HG02973 (cell line): ENCODE measurements at regions not wholly inside any gene's neighbourhood (a gene's known extent, or its start where the extent isn't known, plus 50 kb on each side); places are given as distances from the start of the nearest gene placed in this dataset.

ENCODE experiments used
- ATAC-seq: cut with Tn5 transposase; IDR thresholded peaks from one replicate; pipeline ENCODE4 v1.9.1; 2021; ENCODE audit warnings: moderate library complexity; ENCODE audit not compliant: unreplicated experiment

DNA sequence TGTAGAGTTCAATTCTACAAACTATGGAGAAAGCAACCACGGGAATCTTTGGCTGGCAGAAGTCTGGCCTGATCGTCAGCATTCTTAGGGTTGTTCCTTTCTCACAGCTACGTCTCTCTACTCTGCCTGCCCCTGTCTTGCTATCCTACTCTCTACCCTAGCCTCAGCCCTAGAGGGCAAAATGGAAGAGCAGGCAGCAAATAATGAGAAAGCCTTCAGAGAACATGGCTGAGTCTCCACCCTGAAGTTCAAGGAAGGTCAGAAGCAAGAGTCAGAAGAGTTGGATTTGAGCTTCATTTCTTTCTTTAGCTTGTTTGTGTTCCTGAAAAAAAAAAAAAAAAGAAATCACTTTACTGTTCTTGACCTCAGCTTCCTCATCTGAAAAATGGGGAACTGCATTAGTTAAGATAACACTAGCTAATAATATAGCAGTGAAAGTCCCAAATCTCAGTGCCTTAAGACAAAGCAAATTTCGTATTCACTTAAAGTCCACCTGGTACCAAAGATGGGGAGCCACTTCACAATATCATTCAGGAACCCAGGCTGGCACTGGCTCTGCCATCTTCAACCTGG is 50.2 kb upstream of the CCND2 start:
- ATAC-seq = no peak

GRCh38 chr12:4221258-4221620 is 52.3 kb upstream of the CCND2 start:
- no peak for ATAC-seq

DNA sequence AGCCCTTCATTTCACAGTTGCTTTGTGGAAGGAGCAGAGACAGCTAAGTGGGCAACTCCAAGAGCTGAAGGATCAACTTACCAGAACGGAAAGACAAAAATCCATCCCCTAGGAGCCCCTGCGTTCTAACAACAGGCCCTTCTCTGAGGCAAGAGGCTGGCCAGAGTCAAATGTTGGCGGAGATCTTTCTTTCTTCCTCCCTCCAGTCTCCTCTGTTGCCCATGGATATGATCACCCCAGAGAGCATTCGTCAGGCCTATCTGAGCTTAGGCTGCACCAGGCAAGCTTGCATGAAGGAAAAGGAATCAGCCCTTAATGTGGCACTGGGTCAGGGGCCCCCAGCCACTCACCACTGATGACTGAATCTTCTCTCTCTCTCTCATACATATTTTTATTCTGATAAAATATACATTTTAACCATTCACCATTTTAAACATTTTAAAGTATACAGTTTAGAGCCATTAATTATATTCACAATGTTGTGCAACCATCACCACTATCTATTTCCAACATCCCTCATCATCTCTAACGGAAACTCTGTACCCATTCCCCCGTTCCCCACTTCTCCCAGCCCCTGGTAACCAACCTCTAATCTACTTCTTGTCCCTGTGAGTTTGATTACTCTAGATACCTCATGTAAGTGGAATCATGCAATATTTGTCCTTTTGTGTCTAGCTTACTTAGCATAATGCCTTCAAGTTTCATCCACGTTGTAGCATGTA is 52.9 kb upstream of the CCND2 start:
- ATAC-seq = no peak

- no peak for ATAC-seq
Observed at GRCh38 chr12:4217091-4217490, 56.5 kb upstream of the CCND2 start.

DNA sequence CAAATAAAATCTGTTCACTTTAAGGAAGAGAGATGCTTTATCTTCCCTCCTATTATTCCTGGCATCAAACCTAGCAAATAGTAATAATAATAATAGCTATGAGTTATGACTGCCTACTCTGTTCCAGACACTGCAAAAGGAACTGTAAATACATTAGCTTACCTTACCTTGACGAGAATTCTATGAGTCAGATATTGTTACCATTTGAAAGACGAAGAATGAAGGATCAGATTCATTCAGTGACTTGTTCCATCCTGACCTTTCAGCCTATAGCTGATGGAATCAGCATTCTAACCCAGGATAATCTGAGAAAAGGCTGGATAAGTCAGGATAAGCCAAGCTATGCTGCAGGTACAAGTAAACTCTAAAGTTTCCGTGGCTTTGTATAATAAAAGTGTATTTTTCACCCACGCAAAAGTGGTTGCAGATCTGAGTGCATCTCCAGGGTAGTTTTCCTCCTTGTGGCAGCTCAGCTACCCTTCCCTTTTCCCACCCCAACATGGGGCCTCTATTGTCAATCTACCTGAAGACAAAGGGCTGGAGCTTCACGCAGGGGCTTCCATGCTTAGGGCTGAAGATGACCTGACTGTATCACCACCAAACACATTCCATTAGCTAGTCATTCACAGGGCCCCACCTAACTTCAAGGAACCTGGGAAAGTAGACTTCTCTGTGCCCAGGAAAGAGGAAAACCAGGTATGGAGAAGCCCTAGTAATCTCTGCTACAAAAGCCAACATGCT is 57.2 kb upstream of the CCND2 start:
- peak; percentile 6 for ATAC-seq

GRCh38 chr12:4215229-4216186 is 58.1 kb upstream of the CCND2 start:
- peak; percentile 57 for ATAC-seq

DNA sequence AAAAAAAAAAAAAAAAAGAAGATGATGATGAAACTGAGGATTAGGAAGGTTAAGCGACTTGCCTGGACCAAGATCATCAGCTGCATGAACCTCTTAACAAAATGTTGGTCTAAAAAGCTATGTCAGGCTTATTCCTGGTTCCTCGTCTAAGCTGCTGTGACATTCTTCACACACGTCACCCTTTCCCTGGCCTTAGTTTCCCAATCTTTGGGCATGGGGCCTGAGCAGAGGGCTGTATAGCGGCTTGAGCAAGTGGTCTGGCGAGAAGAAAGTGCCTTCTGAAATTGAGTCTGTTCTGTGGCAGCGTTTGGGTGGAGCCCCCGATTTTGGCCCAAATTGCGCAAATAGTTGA is 58.7 kb upstream of the CCND2 start:
- no peak for ATAC-seq

GRCh38 chr12:4213471-4213870 is 60.1 kb upstream of the CCND2 start:
- ATAC-seq = no peak

DNA sequence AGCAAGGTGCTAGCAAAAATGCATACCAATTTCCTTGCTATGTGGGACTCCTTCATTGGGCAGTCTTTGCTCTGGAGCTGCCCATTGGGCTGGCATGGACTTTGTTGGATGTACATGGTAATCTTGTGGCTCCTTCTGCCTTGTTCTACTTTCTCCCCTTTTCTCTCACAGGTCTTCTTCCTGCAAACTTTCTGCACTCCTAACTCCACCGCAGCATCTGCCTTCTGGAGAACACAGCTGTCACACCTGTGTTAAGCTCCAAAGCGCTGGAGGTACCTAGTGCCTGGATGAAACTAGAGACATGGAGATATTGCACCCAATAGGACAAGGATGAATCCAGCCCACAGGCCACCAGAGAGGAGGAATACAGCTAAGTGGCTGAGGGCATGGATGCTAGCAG is 60.7 kb upstream of the CCND2 start:
- ATAC-seq = no peak

DNA sequence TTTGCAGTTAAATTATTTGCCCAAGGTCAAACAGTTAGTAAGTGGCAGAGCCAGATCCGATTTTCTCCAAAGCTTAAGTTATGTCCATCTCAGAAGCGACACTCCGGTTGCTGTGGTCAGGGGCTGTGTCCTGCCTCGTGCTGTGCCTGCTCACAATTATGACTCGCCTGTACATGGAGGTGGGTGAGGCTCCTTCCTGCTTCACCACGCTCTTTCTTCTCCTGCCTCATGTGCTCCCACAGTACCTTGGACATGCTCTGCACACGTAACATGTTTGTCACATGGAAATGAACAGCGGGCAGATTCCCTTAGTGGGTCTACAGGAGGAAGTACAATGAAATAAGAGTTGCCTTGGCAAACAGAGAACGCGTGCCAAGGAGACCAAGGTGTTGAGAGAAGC is 62.2 kb upstream of the CCND2 start:
- ATAC-seq = no peak

DNA sequence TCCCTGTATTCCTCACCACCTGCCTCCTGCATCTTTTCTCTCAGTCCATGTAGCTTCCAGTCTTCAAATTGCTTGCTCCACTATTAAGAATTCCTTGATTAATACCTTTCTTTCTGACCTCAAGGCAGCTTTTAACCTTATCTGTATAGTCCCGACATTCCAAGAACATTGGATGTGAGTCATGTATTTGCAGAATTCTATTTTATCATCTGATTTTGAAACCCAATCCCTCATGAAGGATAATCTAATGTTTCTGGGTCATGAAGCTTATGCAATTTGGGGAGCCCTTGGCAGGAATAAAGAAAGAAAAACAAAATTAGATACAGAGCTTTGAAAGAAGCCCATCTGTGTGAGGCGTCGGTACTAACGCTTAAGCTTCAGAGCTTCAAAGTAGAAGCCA is 63.4 kb upstream of the CCND2 start:
- no peak for ATAC-seq

- ATAC-seq = no peak
Observed at GRCh38 chr12:4206470-4206869, 67.1 kb upstream of the CCND2 start.

DNA sequence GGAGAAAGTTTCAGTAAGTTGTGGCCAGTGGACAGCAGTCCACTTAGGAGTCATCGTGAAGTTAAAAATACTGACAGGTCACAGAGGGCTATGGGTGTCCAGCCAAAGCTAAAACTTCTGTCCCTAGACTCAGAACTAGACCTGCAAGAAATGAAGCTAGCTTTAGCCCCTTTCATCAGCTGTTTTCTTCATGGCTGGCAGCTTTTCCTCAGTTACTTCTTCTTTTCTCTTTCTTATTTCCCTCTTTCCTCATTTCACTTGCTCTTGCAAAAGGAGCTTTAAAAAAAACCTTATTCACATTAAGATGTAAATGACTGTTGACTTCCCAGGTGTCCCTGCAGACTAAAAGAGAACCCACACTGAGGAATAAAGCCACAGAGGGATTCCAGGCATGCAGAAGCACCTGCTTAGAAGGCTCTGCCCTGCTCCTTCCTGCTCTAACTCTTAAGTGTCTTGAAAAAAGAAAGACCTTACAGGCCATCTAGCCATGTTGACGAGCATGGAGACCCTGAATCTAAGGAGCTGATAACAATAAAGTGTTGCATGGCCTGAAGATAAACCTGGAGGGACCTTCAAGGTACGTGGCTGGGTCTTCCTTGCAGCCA is 69.7 kb upstream of the CCND2 start:
- ATAC-seq = no peak

GRCh38 chr12:4202918-4203317 is 70.6 kb upstream of the CCND2 start:
- ATAC-seq = no peak

DNA sequence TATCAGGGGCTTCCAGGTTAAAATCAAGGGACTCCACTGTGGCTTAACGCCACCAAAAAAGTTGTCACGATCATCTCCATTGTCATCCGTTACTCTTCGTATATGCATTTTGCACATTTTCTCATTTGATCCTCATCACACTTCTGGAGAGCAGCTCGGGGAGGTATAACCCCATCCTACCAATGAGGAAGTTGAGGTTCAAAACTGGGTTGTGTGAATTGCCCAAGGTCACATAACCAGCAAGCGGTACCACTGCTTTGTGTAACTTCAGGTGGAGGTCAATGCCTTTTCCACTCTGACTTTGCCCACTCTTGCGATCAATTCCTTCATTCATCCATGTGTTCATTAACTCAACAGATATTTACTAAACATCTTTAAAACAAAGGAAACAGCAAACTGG is 71.1 kb upstream of the CCND2 start:
- ATAC-seq = no peak

DNA sequence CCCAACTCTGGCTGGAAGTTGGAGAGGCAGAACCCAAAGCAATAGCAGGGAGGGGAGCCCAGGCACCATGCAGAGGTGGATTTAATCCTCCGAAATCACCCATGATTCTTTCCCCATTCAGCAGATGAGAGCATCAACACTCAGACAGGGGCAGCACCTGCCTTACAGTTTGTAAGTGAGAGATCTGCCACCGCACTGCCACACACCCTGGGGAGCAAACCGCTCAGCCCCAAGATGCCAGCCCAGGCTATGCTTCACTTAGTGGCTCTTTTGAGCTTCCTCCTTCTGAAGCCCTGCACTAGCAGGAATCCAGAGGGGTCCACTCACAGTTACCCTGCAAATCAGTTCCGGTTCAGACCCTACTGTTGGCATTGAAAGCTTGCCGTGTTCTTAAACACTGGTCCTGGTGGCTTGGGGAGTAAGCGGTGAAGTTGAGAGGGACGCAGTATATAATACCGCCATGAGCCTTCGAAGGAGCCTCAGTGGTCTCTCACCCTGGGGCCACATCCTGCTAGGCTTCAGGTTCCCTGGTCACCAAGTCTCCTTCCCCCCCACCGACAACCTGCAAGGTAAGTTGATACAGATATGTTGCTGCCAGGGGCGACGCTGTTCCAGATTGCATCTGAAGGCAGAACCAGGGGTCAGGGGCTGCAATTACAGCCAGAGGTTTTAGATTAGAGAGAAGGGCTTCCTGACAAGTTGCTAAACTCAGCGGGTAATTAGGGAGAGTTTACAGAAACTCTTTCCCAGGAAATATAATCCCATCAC is 72.0 kb upstream of the CCND2 start:
- no peak for ATAC-seq

GRCh38 chr12:4197922-4198763 is 75.4 kb upstream of the CCND2 start:
- ATAC-seq = no peak

DNA sequence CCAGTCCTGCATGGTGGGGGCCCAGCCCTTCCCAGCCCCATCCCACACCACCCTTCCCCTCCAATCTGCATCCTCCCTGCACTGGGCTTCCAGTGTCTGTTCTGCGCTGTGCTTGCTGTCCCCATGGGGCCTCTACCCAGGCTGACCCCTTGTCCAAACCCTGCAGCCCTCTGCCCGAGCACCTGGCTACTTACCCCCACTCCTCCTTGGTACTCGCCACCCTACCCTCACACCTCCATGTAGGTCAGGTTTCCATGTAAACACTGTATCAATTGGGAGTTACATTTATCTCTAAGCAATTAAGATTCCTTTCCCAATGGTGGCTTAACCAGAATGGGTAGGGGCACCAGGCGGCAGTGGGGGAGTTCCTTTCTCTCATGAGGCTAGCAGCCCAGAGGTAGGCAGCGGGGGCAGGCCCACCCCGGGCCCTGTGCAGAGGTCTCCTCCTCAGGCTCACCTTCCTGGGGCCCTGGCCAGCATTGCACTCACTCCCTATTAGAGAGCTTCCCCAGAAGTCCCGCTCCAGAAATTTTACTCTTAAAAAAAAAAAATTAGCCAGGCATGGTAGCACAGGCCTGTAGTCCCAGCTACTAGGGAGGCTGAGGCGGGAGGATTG is 76.6 kb upstream of the CCND2 start:
- ATAC-seq = no peak

DNA sequence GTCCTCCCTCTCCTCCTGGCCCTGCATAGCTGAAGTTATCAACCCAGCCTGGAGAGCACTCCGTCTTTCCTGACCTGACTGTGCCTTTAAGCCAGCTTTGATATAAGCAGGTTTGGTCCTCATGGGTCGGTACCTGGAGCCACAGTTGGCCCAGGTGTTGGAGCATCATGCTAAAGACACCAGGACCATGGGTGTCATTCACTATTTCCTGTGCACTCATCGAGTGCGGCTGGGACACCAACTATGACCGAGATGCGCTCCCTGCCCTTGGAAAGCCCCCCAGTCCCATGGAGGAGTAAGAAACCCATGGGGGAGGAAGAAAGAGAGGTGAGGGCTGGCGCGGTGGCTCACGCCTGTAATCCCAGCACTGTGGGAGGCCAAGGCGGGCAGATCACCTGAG is 78.9 kb upstream of the CCND2 start:
- no peak for ATAC-seq
